ENCODE measurements at regions not wholly inside any gene's neighbourhood (a gene's known extent, or its start where the extent isn't known, plus 50 kb on each side); places are given as distances from the start of the nearest gene placed in this dataset.
"Not testable (repeated sequence)": the region's sequence is repeated elsewhere in the genome, so short reads cannot be mapped to it uniquely, and the experiment has no call there.

GRCh38 chr2:7759898-7760297, 842.7 kb downstream of the RNF144A start:
- Histone ChIP-seq H3K36me3 (ENCODE audit: control insufficient read depth, low read length) (no peaks in the 10 kb centered on the region; the same call in 1 of the 2 replicates), H4K20me1 (ENCODE audit: control insufficient read depth, insufficient read depth, low read depth, low read length) (no peaks in the 10 kb centered on the region), H3K4me1 (ENCODE audit: control insufficient read depth, low read length) (no peaks in the 10 kb centered on the region), H3F3A (ENCODE audit: control insufficient read depth, insufficient read depth) (no peaks in the 10 kb centered on the region), H3K79me2 (ENCODE audit: control insufficient read depth, low read length) (no peaks in the 10 kb centered on the region), H3K9me3 (ENCODE audit: control insufficient read depth, insufficient read depth, low read length) (peaks cover 30% of the 10 kb centered on the region), H3K4me3 (ENCODE audit: low read length) (no peak overlapping the region), H3K27me3 (ENCODE audit: control insufficient read depth, low read length) (no peaks in the 10 kb centered on the region), H3K4me2 (ENCODE audit: low read length) (no peak overlapping the region), H3K27ac (ENCODE audit: low read depth, low read length) (no peak overlapping the region), H3K9me2 (replicated peaks; ENCODE audit: control insufficient read depth, low read length) (no peaks in the 10 kb centered on the region)
- TF ChIP-seq CTCF (IDR thresholded peaks at IDR 0.05; ENCODE audit: low read depth, low read length, poor library complexity, severe bottlenecking) (no peak), EZH2phosphoT487 (IDR thresholded peaks at IDR 0.05; ENCODE audit: borderline replicate concordance, low read length) (no peak)

- H3F3A ChIP-seq (ENCODE audit: control insufficient read depth, insufficient read depth); H3K4me1 ChIP-seq (ENCODE audit: control insufficient read depth, low read length); H3K79me2 ChIP-seq (ENCODE audit: control insufficient read depth, low read length); H4K20me1 ChIP-seq (ENCODE audit: control insufficient read depth, insufficient read depth, low read depth, low read length); H3K4me2 ChIP-seq (ENCODE audit: low read length); H3K4me3 ChIP-seq (ENCODE audit: low read length); H3K27me3 ChIP-seq (ENCODE audit: control insufficient read depth, low read length); H3K9me2 ChIP-seq (replicated peaks; ENCODE audit: control insufficient read depth, low read length); H3K27ac ChIP-seq (ENCODE audit: low read depth, low read length); H3K36me3 ChIP-seq (ENCODE audit: control insufficient read depth, low read length): not testable (repeated sequence)
- peaks cover 44% of the 10 kb centered on the region for H3K9me3 ChIP-seq (ENCODE audit: control insufficient read depth, insufficient read depth, low read length)
Measured at GRCh38 chr2:7763418-7763817, 846.2 kb downstream of the RNF144A start.

GRCh38 chr2:7765236-7765635, 848.0 kb downstream of the RNF144A start:
- H3F3A ChIP-seq (ENCODE audit: control insufficient read depth, insufficient read depth): no peaks in the 10 kb centered on the region
- no peaks in the 10 kb centered on the region; the same call in 1 of the 2 replicates for H3K9me2 ChIP-seq (replicated peaks; ENCODE audit: control insufficient read depth, low read length)
- H3K9me3 ChIP-seq (ENCODE audit: control insufficient read depth, insufficient read depth, low read length): peaks cover 46% of the 10 kb centered on the region
- no peaks in the 10 kb centered on the region for H3K4me1 ChIP-seq (ENCODE audit: control insufficient read depth, low read length)
- no peaks in the 10 kb centered on the region; the same call in 1 of the 2 replicates for H3K36me3 ChIP-seq (ENCODE audit: control insufficient read depth, low read length)
- H3K4me3 ChIP-seq (ENCODE audit: low read length): no peak overlapping the region
- no peaks in the 10 kb centered on the region for H4K20me1 ChIP-seq (ENCODE audit: control insufficient read depth, insufficient read depth, low read depth, low read length)
- no peaks in the 10 kb centered on the region for H3K79me2 ChIP-seq (ENCODE audit: control insufficient read depth, low read length)
- H3K4me2 ChIP-seq (ENCODE audit: low read length): no peak overlapping the region
- H3K27me3 ChIP-seq (ENCODE audit: control insufficient read depth, low read length): no peaks in the 10 kb centered on the region
- no peak for TF ChIP-seq EZH2phosphoT487 (IDR thresholded peaks at IDR 0.05; ENCODE audit: borderline replicate concordance, low read length)
- no peak for TF ChIP-seq CTCF (IDR thresholded peaks at IDR 0.05; ENCODE audit: low read depth, low read length, poor library complexity, severe bottlenecking)
- H3K27ac ChIP-seq (ENCODE audit: low read depth, low read length): no peak overlapping the region

GRCh38 chr2:7766088-7766722, 849.0 kb downstream of the RNF144A start:
- H3K9me2 ChIP-seq (replicated peaks; ENCODE audit: control insufficient read depth, low read length): no peaks in the 10 kb centered on the region; the same call in 1 of the 2 replicates
- no peaks in the 10 kb centered on the region for H4K20me1 ChIP-seq (ENCODE audit: control insufficient read depth, insufficient read depth, low read depth, low read length)
- H3K4me2 ChIP-seq (ENCODE audit: low read length): no peak overlapping the region
- H3K4me3 ChIP-seq (ENCODE audit: low read length): no peak overlapping the region
- no peaks in the 10 kb centered on the region for H3K79me2 ChIP-seq (ENCODE audit: control insufficient read depth, low read length)
- peaks cover 46% of the 10 kb centered on the region for H3K9me3 ChIP-seq (ENCODE audit: control insufficient read depth, insufficient read depth, low read length)
- no peaks in the 10 kb centered on the region for H3K4me1 ChIP-seq (ENCODE audit: control insufficient read depth, low read length)
- no peaks in the 10 kb centered on the region for H3F3A ChIP-seq (ENCODE audit: control insufficient read depth, insufficient read depth)
- no peaks in the 10 kb centered on the region; the same call in 1 of the 2 replicates for H3K36me3 ChIP-seq (ENCODE audit: control insufficient read depth, low read length)
- H3K27me3 ChIP-seq (ENCODE audit: control insufficient read depth, low read length): no peaks in the 10 kb centered on the region
- H3K27ac ChIP-seq (ENCODE audit: low read depth, low read length): no peak overlapping the region
- TF ChIP-seq CTCF (IDR thresholded peaks at IDR 0.05; ENCODE audit: low read depth, low read length, poor library complexity, severe bottlenecking): no peak
- no peak for TF ChIP-seq EZH2phosphoT487 (IDR thresholded peaks at IDR 0.05; ENCODE audit: borderline replicate concordance, low read length)

Data from DOHH2 (cell line).